ENCODE measurements at regions not wholly inside any gene's neighbourhood (a gene's known extent, or its start where the extent isn't known, plus 50 kb on each side); places are given as distances from the start of the nearest gene placed in this dataset.
A peak's percentile ranks its signal among the peaks of the same experiment; 100 is the strongest.
"Not testable (repeated sequence)": the region's sequence is repeated elsewhere in the genome, so short reads cannot be mapped to it uniquely, and the experiment has no call there.

- no peak for DNase-seq (ENCODE audit: low read depth)
These were observed 754.5 kb upstream of the MIR17HG start for GRCh38 chr13:90592943-90593342.

- peak; percentile 41 for DNase-seq (ENCODE audit: low read depth)
These were observed 752.8 kb upstream of the MIR17HG start for GRCh38 chr13:90594681-90595080.

- no peak for DNase-seq (ENCODE audit: low read depth)
These were observed 741.8 kb upstream of the MIR17HG start for GRCh38 chr13:90605664-90606063.

- DNase-seq (ENCODE audit: low read depth), result not testable (repeated sequence)
These were observed 740.6 kb upstream of the MIR17HG start for GRCh38 chr13:90606921-90607320.

- no peak for DNase-seq (ENCODE audit: low read depth)
These were observed 735.1 kb upstream of the MIR17HG start for GRCh38 chr13:90612391-90612790.

- no peak for DNase-seq (ENCODE audit: low read depth)
These were observed 734.3 kb upstream of the MIR17HG start for GRCh38 chr13:90613076-90613795.

GRCh38 chr13:90615236-90615635 is 732.3 kb upstream of the MIR17HG start:
- no peak for DNase-seq (ENCODE audit: low read depth)

GRCh38 chr13:90615767-90616166 is 731.7 kb upstream of the MIR17HG start:
- no peak for DNase-seq (ENCODE audit: low read depth)

- no peak for DNase-seq (ENCODE audit: low read depth)
These were observed 729.4 kb upstream of the MIR17HG start for GRCh38 chr13:90618133-90618532.

- peak; percentile 32 for DNase-seq (ENCODE audit: low read depth)
These were observed 724.9 kb upstream of the MIR17HG start for GRCh38 chr13:90622541-90622940.

- no peak for DNase-seq (ENCODE audit: low read depth)
These were observed 724.0 kb upstream of the MIR17HG start for GRCh38 chr13:90623318-90624011.

GRCh38 chr13:90627813-90628212 is 719.7 kb upstream of the MIR17HG start:
- DNase-seq (ENCODE audit: low read depth), result no peak

- DNase-seq (ENCODE audit: low read depth), result no peak
These were observed 719.0 kb upstream of the MIR17HG start for GRCh38 chr13:90628471-90628870.

- no peak for DNase-seq (ENCODE audit: low read depth)
These were observed 716.8 kb upstream of the MIR17HG start for GRCh38 chr13:90630716-90631115.

- DNase-seq (ENCODE audit: low read depth), result no peak
These were observed 715.3 kb upstream of the MIR17HG start for GRCh38 chr13:90632184-90632583.

- DNase-seq (ENCODE audit: low read depth), result no peak
These were observed 713.6 kb upstream of the MIR17HG start for GRCh38 chr13:90633849-90634248.

- DNase-seq (ENCODE audit: low read depth), result peak; percentile 41
These were observed 706.5 kb upstream of the MIR17HG start for GRCh38 chr13:90640976-90641375.

- no peak for DNase-seq (ENCODE audit: low read depth)
These were observed 705.6 kb upstream of the MIR17HG start for GRCh38 chr13:90641884-90642283.

- no peak for DNase-seq (ENCODE audit: low read depth)
These were observed 701.9 kb upstream of the MIR17HG start for GRCh38 chr13:90645582-90645981.

- DNase-seq (ENCODE audit: low read depth), result no peak
These were observed 699.0 kb upstream of the MIR17HG start for GRCh38 chr13:90648497-90648896.

- no peak for DNase-seq (ENCODE audit: low read depth)
These were observed 695.5 kb upstream of the MIR17HG start for GRCh38 chr13:90652036-90652435.

GRCh38 chr13:90654970-90655369 is 692.5 kb upstream of the MIR17HG start:
- no peak for DNase-seq (ENCODE audit: low read depth)

- not testable (repeated sequence) for DNase-seq (ENCODE audit: low read depth)
These were observed 683.3 kb upstream of the MIR17HG start for GRCh38 chr13:90664200-90664599.

- DNase-seq (ENCODE audit: low read depth), result no peak
These were observed 673.7 kb upstream of the MIR17HG start for GRCh38 chr13:90673746-90674145.
